GM12878 (cell line): ENCODE measurements at regions not wholly inside any gene's neighbourhood (a gene's known extent, or its start where the extent isn't known, plus 50 kb on each side); places are given as distances from the start of the nearest gene placed in this dataset.

ENCODE experiments used
- ATAC-seq: fragments of 200-7000 bp; cut with Tn5 transposase; 3 replicates; pipeline ENCODE4 v1.9.1; 2020; ENCODE audit warnings: mild to moderate bottlenecking, moderate library complexity
- BruUV-seq: library from RNA; stranded (reverse); fragments of 400-500 nt; replicated peaks from 2 replicates; lab custom pipeline; 2021; lab: Mats Ljungman, UMichigan
- CTCF ChIA-PET: fragments of 300-600 bp; sonication (Branson Sonifier 250); formaldehyde crosslinking; extraction: SDS; loops from one replicate; lab custom pipeline; 2021; ENCODE audit warnings: inconsistent platforms; lab: Yijun Ruan, JAX
- POLR2A ChIA-PET: fragments of 350-600 bp; formaldehyde crosslinking; extraction: SDS; loops from one replicate; lab custom pipeline; 2021; ENCODE audit warnings: inconsistent platforms; lab: Charles Lee
- RAD21 ChIA-PET: fragments of 300-600 bp; sonication (Branson Sonifier 250); formaldehyde crosslinking; loops from one replicate; lab custom pipeline; 2023; ENCODE audit warnings: antibody characterized with exemption; ENCODE audit not compliant: unreplicated experiment; lab: Charles Lee
- SMC1A ChIA-PET: fragments of 300-600 bp; sonication (Branson Sonifier 250); formaldehyde crosslinking; loops from one replicate; lab custom pipeline; 2023; ENCODE audit not compliant: unreplicated experiment, uncharacterized antibody; lab: Charles Lee
- DNase-seq: peaks from one replicate; pipeline ENCODE4 v3.0.0-alpha.2; 2011; ENCODE audit warnings: low read depth, low spot score
- FAIRE-seq: peaks from 3 replicates; lab custom pipeline; 2011; peaks lifted over from hg19 to GRCh38; lab: Jason Lieb, UNC
- H2AFZ ChIP-seq: 2 replicates; pipeline ENCODE4 v1.6.0; 2011; ENCODE audit warnings: low read depth, low read length, control low read depth; ENCODE audit not compliant: control insufficient read depth
- H3K27ac ChIP-seq: 2 replicates; pipeline ENCODE4 v1.5.1; 2011; ENCODE audit warnings: control low read depth; ENCODE audit not compliant: control insufficient read depth, insufficient read depth
- H3K27me3 ChIP-seq, 2 experiments: replicated peaks in 1 of 2; 2 replicates each; pipeline versions ENCODE4 v1.6.0 to v1.6.1; 2011; ENCODE audit warnings: low read length in 1 of 2; ENCODE audit not compliant: control insufficient read depth in 2 of 2, insufficient read depth in 2 of 2
- H3K36me3 ChIP-seq, 2 experiments: 2 replicates each; pipeline ENCODE4 v1.5.1; 2011; ENCODE audit warnings: low read length in 1 of 2; ENCODE audit not compliant: control insufficient read depth in 2 of 2, insufficient read depth in 2 of 2
- H3K4me1 ChIP-seq: 2 replicates; pipeline ENCODE4 v1.6.1; 2011; ENCODE audit warnings: mild to moderate bottlenecking, low read length, moderate library complexity, mixed read lengths; ENCODE audit not compliant: control insufficient read depth, insufficient read depth
- H3K4me2 ChIP-seq: 2 replicates; pipeline ENCODE4 v1.6.0; 2011; ENCODE audit warnings: control low read depth; ENCODE audit not compliant: control insufficient read depth, insufficient read depth
- H3K4me3 ChIP-seq: fragments of 200-600 bp; sonication (generic); 2 replicates; pipeline ENCODE4 v1.5.1; 2016
- H3K79me2 ChIP-seq: 2 replicates; pipeline ENCODE4 v1.6.0; 2011; ENCODE audit warnings: low read length; ENCODE audit not compliant: control insufficient read depth, insufficient read depth
- H3K9ac ChIP-seq: 2 replicates; pipeline ENCODE4 v1.8.0; 2011; ENCODE audit warnings: low read length, control low read depth, mixed read lengths; ENCODE audit not compliant: control insufficient read depth, insufficient read depth
- H3K9me3 ChIP-seq: replicated peaks from 3 replicates; pipeline ENCODE4 v1.5.1; 2011; ENCODE audit warnings: mild to moderate bottlenecking, low read length; ENCODE audit not compliant: control insufficient read depth, insufficient read depth
- H4K20me1 ChIP-seq: 2 replicates; pipeline ENCODE4 v1.6.0; 2011; ENCODE audit not compliant: control insufficient read depth, insufficient read depth
- BMI1 ChIP-seq: fragments of 450-650 bp; IDR thresholded peaks from 2 replicates; pipeline ENCODE4 v1.6.1; 2016; ENCODE audit warnings: mild to moderate bottlenecking, moderate library complexity, borderline replicate concordance
- FOS ChIP-seq: IDR thresholded peaks from 3 replicates; pipeline ENCODE4 v1.6.1; 2011; ENCODE audit warnings: borderline replicate concordance; ENCODE audit not compliant: insufficient read length; ENCODE audit errors: extremely low read depth
- IKZF1 ChIP-seq: fragments of 450-650 bp; conservative IDR thresholded peaks from 2 replicates; pipeline ENCODE4 v1.6.1; 2017; ENCODE audit warnings: antibody characterized with exemption, mild to moderate bottlenecking
- NFYA ChIP-seq: IDR thresholded peaks from 2 replicates; pipeline ENCODE4 v1.6.1; 2011; ENCODE audit warnings: low read depth, mild to moderate bottlenecking, low read length, improper control_type of control experiment, borderline replicate concordance
- ZNF622 ChIP-seq: fragments of 450-650 bp; IDR thresholded peaks from 2 replicates; pipeline ENCODE4 v1.6.1; 2017; ENCODE audit warnings: mild to moderate bottlenecking, inconsistent platforms
- WGBS: methylation state at CpG from one replicate; pipeline ENCODE4 v1.1.6; 2016; ENCODE audit warnings: low lambda C conversion rate; ENCODE audit not compliant: insufficient replicate concordance, insufficient coverage; ENCODE audit errors: missing lambda C conversion rate; 5-methylcytosine and 5-hydroxymethylcytosine counted together
- in situ Hi-C: fragments of 300-500 bp; cut with MboI; formaldehyde crosslinking; loops from 9 replicates; pipeline ENCODE4 v1.14.3; 2018; ENCODE audit warnings: mixed read lengths
- intact Hi-C: fragments of 100-400 bp; cut with micrococcal nuclease; formaldehyde crosslinking; loops from one replicate; pipeline ENCODE4 v1.14.2; 2022; ENCODE audit not compliant: unreplicated experiment
- TF ChIP-seq, protein P1 (sequence below): fragments of 450-650 bp; IDR thresholded peaks from 2 replicates; pipeline ENCODE4 v1.6.1; 2017; ENCODE audit warnings: mild to moderate bottlenecking, moderate library complexity

GRCh38 chr15:96578393-96578792, 247.9 kb downstream of the NR2F2 start:
- H3K4me2 ChIP-seq, result no peak overlapping the region
- no peak for TF ChIP-seq BMI1
- no peak for TF ChIP-seq ZNF622
- TF ChIP-seq, protein P1, sequence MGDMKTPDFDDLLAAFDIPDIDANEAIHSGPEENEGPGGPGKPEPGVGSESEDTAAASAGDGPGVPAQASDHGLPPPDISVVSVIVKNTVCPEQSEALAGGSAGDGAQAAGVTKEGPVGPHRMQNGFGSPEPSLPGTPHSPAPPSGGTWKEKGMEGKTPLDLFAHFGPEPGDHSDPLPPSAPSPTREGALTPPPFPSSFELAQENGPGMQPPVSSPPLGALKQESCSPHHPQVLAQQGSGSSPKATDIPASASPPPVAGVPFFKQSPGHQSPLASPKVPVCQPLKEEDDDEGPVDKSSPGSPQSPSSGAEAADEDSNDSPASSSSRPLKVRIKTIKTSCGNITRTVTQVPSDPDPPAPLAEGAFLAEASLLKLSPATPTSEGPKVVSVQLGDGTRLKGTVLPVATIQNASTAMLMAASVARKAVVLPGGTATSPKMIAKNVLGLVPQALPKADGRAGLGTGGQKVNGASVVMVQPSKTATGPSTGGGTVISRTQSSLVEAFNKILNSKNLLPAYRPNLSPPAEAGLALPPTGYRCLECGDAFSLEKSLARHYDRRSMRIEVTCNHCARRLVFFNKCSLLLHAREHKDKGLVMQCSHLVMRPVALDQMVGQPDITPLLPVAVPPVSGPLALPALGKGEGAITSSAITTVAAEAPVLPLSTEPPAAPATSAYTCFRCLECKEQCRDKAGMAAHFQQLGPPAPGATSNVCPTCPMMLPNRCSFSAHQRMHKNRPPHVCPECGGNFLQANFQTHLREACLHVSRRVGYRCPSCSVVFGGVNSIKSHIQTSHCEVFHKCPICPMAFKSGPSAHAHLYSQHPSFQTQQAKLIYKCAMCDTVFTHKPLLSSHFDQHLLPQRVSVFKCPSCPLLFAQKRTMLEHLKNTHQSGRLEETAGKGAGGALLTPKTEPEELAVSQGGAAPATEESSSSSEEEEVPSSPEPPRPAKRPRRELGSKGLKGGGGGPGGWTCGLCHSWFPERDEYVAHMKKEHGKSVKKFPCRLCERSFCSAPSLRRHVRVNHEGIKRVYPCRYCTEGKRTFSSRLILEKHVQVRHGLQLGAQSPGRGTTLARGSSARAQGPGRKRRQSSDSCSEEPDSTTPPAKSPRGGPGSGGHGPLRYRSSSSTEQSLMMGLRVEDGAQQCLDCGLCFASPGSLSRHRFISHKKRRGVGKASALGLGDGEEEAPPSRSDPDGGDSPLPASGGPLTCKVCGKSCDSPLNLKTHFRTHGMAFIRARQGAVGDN, result no peak
- TF ChIP-seq FOS, result no peak
- no peak for TF ChIP-seq IKZF1
- TF ChIP-seq NFYA, result no peak
- 7% methylated on average over 5 of the region's 5 CpGs for WGBS
- H3K27me3 ChIP-seq, result no peaks in the 10 kb centered on the region
- no peaks in the 10 kb centered on the region for H3K4me1 ChIP-seq
- no peak for ATAC-seq
- in situ Hi-C loops (no loop called here), intact Hi-C loops (no loop called here)
- POLR2A ChIA-PET, result no interaction called here
- no peak for FAIRE-seq
- SMC1A ChIA-PET, result interaction anchor here (1.5 kb wide), 1 partner anchor 28 kb away, joined by 3 read pairs; no protein-coding TSS in a partner anchor
- no peak overlapping the region for H3K27ac ChIP-seq
- H3K4me3 ChIP-seq, result no peak overlapping the region
- H3K79me2 ChIP-seq, result no peaks in the 10 kb centered on the region
- BruUV-seq, result no TSS peak
- no peaks in the 10 kb centered on the region for H3K36me3 ChIP-seq
- H2AFZ ChIP-seq, result no peak overlapping the region
- no peak overlapping the region for H3K9ac ChIP-seq
- no peaks in the 10 kb centered on the region; the same call in 2 of the 3 replicates for H3K9me3 ChIP-seq
- H4K20me1 ChIP-seq, result no peaks in the 10 kb centered on the region
- CTCF ChIA-PET, result interaction anchor here (1.3 kb wide), 1 partner anchor 36 kb away, joined by 3 read pairs; no protein-coding TSS in a partner anchor
- no peak for DNase-seq
- RAD21 ChIA-PET, result interaction anchor here (0.9 kb wide), 1 partner anchor 124 kb away, joined by 4 read pairs; no protein-coding TSS in a partner anchor
